HG03060 (cell line): ENCODE measurements at regions not wholly inside any gene's neighbourhood (a gene's known extent, or its start where the extent isn't known, plus 50 kb on each side); places are given as distances from the start of the nearest gene placed in this dataset.
"Not testable (repeated sequence)": the region's sequence is repeated elsewhere in the genome, so short reads cannot be mapped to it uniquely, and the experiment has no call there.

Source experiments
- ATAC-seq: cut with Tn5 transposase; IDR thresholded peaks from one replicate; pipeline ENCODE4 v1.9.1; 2021; ENCODE audit warnings: low read depth, moderate number of reproducible peaks; ENCODE audit not compliant: unreplicated experiment

- no peak for ATAC-seq
Observed at GRCh38 chr21:29396951-29397455, 98.3 kb downstream of the BACH1 start.

DNA sequence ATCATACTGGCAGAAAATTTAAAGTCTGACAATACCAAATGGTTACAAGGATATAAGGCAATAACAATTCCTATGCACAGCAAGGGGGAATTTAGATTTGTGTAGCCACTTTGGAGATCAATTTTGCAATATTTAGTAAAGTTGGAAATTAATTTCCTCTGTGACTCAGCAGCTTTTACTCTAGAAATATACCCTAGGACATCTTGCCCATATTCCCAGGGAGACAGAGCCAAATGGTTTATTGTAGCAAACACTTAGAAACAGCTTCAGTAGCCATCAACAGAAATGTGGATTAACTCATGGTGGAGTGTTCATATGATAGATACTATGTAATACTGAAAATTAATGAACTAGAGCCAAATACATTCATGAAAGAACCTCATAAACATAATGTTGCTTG lies 104.6 kb downstream of the BACH1 start:
- no peak for ATAC-seq

- ATAC-seq = no peak
Observed at GRCh38 chr21:29403922-29404538, 105.3 kb downstream of the BACH1 start.

- ATAC-seq = no peak
Observed at GRCh38 chr21:29405503-29406122, 106.9 kb downstream of the BACH1 start.

GRCh38 chr21:29406385-29406784 lies 107.7 kb downstream of the BACH1 start:
- ATAC-seq = no peak

GRCh38 chr21:29407571-29407970 lies 108.8 kb downstream of the BACH1 start:
- no peak for ATAC-seq

DNA sequence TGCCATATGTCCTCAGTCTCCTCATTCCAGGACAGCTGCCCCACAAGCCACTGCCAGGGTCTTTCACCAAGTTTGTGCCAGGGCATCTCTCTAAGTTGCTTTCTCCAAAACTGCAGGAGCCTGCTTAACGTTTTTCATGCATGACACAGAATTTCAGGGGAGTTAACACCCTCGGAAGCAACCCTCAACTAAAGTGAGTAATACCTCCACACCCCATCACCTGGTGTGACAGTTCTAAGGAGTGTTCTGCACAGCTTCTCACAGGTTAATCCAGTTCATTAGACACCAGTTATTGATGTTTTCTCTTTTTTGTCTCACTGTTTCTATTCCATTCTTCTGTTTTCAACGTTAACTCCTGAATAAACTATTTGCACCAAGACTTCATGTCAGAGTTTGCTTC lies 115.0 kb downstream of the BACH1 start:
- no peak for ATAC-seq

DNA sequence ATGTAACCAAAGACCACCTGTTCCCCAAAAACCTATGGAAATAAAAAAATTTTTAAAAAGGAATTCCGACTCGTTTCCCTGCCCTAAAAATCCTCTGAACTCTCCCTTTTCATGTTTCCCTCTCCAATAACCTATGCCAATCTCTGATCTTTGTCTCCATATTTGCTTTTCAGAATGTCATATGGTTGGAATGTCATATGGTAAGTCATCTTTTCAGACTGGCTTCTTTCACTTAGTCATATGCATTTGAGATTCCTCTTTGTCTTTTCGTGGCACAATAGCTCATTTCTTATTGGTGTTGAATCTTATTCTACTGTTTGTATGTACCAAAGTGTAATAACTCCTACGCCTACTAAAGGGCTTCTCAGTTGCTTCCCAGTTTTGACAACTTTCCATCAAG lies 117.5 kb downstream of the BACH1 start:
- ATAC-seq = no peak

DNA sequence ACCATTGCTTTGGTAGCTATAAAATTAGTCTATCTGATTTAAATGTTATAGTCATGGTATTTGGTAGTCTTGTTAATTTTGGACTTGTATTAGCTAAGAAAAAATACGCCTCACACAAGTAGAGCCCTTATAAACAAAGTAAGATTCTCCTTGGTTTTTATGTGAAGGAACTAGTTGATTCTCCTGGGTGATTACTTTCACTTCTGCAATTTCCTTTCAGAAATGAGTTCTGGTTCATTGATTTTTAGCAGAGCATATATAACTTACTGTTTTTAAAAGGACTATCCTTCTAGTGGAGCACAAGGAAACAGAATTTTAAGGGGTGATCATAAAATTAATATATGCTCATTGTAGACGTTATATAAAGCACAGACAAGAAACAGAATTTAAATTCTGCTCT lies 120.1 kb downstream of the BACH1 start:
- no peak for ATAC-seq

DNA sequence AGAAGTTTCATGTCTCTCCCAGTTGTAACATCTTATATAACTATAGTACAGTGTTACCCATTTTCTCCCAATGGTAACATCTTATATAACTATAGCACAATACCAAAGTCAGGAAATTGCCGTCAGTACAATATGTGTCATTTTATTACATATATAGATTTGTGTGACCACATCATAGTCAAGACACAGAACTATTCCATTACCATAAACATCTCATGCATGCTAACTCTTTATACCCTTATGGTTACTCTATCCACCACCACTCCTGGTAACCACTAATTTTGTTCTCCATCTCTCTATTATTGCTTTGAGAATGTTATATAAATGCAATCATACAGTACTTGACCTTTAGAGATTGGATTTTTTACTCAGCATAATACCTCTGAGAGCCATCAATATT lies 120.7 kb downstream of the BACH1 start:
- ATAC-seq = no peak

DNA sequence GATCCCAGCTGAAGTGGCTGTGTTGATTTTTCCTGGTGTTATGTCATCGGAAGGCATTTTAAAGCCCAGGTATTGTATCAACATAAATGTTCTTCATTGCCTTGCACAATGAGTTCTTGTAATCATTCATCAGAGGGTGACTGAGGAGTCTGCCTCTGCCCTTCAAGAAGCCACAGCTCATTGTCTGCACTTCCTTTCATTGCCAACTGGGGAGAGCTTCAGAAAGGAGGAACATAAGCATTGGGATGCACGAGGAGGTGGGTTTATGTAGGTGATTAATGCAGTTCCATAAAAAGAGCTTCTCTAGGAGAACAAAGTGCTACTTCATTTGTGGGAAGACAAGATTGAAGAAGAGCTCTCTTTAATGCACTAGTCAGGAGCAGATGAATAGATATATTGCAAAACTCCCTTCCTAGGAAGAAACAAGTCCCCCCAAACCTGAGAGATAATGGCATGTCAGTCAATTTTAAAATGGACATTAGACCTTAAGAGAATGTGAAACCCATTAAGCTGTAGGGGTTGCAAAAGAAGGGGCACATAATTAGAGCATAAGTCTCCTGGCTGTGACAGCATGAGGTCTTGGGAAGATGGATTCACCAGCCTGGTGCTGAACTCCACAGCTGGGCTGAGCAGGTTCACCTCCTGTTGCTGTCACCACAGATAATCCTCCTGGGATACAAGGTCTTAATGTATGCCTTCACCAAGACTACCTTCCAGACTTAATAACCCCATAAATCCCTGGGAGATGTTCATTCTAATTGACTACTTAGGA lies 124.6 kb downstream of the BACH1 start:
- no peak for ATAC-seq

- ATAC-seq = no peak
Observed at GRCh38 chr21:29424728-29425127, 126.0 kb downstream of the BACH1 start.

- ATAC-seq = no peak
Observed at GRCh38 chr21:29429218-29429617, 130.5 kb downstream of the BACH1 start.

DNA sequence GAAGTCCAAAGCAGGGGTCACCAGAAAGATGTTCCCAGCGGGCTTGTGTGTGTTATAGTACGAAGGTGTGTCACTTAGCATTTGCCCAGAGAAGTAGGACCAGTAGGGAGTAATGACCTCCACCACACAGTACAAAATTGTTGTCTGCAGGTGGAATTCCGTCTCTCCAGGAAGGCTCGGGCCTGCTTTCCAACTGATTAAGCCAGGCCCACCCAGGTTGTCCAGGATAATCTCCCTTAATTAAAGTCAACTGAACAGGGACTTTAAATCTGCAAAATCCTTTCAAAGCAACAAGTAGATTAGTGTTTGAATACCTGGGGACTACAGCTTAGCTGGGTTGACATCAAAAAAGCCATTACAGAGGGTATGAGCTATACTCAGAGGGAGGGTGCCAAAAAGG lies 131.3 kb downstream of the BACH1 start:
- no peak for ATAC-seq

DNA sequence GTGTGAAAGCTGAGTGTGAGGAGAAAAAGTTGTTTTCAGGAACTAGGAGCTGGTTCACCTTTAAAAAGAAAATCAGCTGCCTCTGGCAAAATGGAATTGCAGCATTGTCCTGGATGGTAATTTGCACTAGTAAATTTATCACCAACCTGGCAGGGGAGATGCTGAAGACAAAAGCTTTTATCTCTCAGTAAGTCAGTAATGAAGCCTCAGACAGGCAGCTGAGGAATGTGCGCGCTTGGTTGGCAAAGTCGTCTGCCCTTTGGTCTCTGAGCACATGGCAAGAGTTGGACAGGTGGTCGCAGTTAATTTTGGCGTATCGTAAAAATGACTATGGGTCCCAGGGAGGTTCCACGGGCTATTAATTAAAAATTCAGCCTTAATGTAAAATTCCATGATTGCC lies 131.9 kb downstream of the BACH1 start:
- ATAC-seq = no peak

GRCh38 chr21:29431178-29431577 lies 132.5 kb downstream of the BACH1 start:
- ATAC-seq = no peak

DNA sequence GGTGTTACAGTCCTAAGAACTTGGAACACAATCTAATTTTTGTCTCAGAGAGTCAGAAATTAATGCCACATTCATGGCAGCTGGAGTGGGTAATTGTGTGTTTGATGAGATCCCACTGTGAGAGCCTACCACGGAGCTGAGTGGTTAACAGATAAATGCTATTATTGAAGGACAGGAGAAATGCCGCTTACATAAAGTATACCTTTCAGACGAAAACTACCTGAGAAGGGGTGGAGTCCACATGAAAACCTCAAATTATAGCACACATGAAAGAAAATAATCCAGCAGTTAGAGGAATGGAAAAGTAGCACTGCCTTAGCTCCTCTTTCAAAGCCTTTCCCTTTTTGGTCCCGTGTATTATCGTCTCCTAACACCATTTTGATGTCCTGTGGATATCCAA lies 133.0 kb downstream of the BACH1 start:
- ATAC-seq = no peak

GRCh38 chr21:29433366-29434059 lies 134.8 kb downstream of the BACH1 start:
- no peak for ATAC-seq

DNA sequence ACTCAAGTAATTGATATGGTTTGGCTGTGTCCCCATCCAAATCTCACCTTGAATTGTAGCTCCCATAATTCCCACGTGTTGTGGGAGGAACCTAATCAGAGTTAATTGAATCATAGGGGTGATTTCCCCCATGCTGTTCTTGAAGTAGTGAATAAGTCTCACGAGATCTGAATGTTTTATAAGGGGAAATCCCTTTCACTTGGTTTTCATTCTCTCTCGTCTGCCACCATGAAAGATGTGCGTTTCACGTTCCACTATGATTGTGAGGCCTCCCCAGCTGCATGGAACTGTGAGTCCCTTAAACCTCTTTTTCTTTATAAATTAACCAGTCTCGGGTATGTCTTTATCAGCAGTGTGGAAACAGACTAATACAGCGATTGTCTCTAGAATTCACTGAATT lies 135.4 kb downstream of the BACH1 start:
- no peak for ATAC-seq

- ATAC-seq = not testable (repeated sequence)
Observed at GRCh38 chr21:29434982-29435381, 136.3 kb downstream of the BACH1 start.

GRCh38 chr21:29436143-29436542 lies 137.4 kb downstream of the BACH1 start:
- no peak for ATAC-seq
